ENCODE measurements at regions not wholly inside any gene's neighbourhood (a gene's known extent, or its start where the extent isn't known, plus 50 kb on each side); places are given as distances from the start of the nearest gene placed in this dataset.
A peak's percentile ranks its signal among the peaks of the same experiment; 100 is the strongest.

DNA sequence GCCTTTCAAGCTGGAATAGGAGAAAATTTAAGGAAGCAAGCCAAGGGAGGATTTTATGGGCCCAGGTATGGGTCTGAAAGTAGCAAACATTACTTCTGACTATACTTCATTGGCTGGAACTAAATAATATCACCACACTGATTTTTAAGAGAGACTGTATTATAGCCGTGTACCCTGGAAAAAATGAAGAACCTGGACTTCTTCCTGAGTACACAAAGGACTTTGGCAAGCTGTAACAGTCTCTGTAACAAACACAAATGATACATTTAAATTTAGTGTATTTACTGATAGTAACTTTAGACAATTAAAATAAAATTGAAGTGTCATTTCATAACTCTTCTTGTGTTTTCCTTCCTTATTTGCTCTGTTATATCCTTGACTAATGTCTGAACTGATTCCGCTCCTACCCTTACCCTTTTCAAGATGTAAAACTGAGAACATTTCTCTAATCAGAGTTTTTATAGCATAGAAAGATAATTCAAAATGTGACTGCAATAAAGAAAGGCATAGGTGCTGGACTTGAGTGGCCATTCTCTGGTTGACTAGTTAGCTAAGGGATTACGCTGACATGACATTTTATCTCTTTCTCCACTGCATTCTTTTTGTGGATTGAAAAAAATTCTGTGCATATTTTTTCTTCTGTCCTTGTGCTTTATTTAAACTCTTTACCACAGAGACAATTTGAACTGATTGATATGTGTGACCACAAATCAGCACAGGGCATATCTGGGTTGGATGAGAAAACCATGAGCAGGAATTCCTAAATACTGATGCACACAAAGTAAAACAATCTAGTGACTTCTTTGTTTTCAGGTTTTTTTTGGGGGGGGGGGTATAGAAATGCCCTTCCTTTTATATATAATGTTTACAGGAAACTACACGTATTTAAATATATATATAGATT is 349.7 kb downstream of the MDFIC start:
- DNase-seq (ENCODE audit: low spot score) = peak; percentile 14

DNA sequence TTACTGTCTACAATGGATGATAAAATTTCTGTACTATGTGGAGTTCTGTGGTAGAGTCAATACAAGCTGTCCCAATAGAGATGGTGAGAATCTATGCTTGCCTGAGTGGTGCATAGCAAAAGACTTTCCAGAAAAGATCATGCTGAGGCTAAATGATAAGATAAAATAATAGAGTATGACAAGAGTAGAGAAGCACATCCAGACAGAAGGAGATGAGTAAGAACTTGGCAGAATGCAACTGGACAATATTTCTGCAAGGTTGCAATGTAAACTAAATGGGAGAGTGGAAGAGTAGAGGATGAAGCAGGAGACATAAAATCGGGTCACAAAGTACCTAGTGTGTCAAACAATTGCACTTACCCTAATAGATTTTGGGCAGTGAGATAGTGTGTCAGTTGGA is 347.6 kb downstream of the MDFIC start:
- DNase-seq (ENCODE audit: low spot score) = no peak

DNA sequence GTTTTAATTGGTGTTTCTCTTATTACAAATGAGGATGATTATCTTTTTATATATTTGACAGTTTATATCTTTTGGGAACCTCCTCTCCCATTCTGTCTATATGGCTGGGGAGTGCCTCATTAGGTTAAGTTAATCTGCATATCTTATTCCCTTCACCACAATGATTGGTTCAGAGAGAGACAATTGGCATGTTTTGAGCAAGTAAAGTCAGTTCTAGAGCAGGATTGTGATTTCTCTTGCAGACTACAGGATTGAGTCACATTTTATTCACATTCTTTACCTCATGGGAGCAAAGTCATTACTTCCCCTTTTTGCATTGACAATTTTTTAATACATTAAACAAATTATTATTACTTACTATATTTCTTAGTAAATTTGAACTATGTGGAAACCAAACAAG is 345.6 kb downstream of the MDFIC start:
- no peak for DNase-seq (ENCODE audit: low spot score)

DNA sequence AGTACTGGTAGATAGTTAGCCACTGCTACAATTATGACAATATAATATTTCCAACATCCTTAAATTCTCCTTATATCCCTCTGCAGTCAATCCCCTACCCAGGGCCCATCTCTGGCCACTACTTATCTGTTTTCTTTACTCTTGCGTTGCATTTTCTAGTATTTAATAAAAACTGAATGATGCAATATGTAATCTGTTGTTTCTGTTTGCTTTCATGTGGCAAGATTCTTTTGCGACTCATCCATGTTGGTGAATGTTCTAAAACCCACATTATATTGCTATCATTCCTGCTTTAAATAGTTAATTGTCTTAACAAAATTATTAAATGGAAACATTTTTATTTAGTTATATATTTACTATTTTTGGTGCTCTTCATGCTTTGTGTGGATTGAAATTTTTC is 338.5 kb downstream of the MDFIC start:
- no peak for DNase-seq (ENCODE audit: low spot score)

DNA sequence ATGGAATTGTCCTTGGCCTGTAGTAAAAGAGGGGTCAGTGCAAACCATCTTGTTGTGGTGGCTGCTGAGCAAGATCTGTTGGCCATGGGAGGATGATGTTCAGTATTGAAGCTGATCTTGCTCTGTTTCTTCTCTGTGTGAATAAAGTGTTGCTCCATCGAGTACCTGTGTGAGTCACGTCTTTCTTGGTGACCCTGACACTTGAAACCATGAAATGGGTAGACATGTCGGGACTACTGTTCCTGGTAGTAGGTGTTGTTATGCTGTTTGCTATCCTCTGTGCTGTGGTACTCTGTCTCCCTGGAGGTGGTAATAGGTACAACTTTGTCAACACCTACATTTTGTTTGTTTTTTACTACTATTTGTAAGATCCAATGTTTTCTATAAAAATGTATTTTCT is 330.6 kb downstream of the MDFIC start:
- DNase-seq (ENCODE audit: low spot score) = no peak

DNA sequence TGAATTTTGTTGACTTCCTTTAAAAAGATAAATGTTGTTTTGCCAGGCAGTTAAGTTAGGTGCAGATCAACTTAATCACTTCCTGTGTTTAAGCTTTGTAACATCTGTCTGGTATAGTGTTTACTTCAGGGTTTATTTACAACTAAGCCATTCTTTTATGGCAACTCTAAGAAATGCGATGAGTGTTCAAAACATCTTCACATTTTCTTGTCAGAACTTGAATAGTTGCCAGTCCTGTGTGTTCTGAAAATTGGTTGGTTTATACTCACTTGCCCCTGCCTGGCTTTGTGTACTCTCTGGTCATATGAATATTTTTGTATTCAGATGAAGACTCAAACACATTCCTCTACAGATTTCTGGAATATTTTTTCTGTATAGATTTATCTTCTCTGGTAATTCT is 327.2 kb downstream of the MDFIC start:
- no peak for DNase-seq (ENCODE audit: low spot score)

DNA sequence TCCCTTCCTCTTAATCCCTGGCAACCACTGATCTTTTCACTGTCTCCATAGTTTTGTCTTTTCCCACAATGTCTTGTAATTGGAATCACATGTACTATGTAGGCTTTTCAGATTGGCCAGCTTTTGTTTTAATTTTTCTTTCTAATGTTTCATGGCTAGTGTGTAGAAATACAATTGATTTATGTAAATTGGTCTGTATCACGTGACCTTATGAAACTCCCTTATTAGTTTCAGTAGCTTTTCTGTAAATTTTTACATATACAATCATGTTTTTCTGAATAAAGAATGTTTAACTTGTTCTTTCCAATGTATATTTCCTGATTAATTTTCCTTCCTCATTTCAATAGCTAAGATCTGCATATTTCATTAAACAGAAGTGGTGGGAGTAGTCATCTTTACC is 319.3 kb downstream of the MDFIC start:
- DNase-seq (ENCODE audit: low spot score) = no peak

DNA sequence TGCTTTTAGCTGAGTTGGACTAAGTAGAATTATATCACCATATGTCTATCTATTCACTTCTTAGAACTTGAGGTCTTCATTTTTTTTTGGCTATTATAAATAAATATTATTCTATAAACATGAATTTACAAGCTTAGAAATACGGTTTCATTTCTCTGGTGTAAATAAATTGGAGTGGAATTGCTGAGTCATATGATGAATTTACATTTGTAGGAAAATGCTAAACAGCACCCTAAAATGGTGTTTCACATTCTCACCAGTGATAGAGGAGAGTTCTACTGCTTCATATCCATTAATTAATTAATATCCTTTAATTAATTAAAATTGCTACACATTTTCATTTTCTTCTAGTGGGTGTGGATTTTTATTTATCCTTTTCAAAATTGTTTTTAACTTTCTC is 318.3 kb downstream of the MDFIC start:
- DNase-seq (ENCODE audit: low spot score) = no peak

DNA sequence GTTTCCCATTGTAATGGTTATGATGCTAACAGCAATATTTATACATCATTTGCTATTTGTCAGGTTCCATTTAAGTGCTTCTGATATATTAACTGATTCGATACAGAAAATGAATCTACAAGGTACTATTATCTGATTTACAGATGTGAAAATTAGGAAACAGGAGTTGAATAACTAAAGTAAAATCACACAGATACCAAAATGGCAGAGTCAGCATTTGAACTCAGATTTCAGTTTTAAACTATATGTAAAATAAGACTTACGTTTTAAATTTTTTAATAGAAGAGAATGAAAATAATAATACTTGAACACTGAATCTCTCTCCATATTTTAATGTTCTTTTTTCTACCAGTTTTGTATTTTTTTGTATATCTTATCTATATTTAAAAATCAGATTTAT is 313.2 kb downstream of the MDFIC start:
- no peak for DNase-seq (ENCODE audit: low spot score)

DNA sequence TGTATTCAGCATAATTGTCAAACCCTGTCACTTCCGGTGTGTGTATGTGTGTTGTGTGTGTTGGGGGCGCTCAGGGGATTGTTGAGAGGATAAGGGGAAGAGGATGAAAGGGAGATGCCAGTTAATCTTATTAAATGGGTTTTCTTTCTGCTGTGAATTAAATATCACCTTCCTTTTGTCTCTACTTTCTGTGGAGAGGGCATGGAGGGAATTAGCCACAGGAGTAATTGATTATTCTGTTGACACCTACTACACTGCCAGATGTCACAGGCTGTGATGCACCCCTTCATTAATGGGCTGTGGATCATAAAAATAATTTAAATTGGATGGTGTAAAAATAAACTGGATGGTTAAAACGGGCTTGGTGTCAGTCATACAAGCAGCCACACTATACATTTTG is 311.9 kb downstream of the MDFIC start:
- DNase-seq (ENCODE audit: low spot score) = no peak

DNA sequence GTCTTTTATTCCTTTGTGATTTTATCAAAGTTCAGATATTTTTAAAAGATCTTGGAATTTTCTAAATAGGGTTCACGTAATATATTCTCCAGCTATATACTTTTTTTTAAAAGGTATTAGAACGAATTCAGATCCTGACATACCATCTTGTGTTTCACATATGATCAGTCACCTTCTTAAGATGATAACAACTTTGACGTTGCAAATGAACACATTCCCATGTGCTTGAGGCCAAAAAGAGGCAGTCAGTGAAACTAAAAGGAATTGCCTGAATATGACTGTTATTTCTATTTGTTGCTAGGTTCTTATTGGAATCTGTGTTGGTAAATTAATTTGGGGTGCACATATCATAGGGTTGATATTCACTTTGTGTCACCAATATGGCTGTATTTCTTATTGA is 310.1 kb downstream of the MDFIC start:
- no peak for DNase-seq (ENCODE audit: low spot score)

DNA sequence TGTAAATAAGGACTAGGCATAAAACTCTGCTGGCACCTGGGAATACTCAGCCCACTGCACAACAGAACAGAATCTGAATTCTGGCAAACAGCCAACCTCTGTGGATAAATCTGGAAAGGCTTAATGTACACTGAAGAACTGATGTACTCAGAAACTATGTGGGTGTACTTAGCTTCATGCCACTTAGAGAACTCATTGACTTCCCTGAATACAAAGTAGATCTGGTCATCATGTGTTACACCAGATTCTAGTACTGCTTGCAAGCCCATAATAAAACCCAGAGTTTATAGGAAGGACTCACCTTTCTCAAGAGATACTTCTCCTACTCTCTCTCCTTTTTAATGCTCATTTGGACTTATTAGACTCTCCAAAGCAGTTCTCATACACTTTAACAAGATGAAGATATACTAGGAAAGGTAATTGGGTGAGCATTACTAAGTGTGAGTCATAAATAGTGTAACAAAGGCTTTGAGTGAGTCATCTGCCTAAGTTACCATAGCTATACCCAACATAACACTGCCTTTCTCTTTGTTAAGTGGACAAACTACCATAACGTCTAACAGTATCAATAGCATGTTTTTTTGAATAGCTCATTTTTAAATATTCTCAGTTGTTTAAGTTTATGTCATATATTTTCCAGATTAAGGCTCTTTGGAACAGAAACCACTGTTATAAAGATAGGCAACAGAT is 309.1 kb downstream of the MDFIC start:
- DNase-seq (ENCODE audit: low spot score) = peak; percentile 70

DNA sequence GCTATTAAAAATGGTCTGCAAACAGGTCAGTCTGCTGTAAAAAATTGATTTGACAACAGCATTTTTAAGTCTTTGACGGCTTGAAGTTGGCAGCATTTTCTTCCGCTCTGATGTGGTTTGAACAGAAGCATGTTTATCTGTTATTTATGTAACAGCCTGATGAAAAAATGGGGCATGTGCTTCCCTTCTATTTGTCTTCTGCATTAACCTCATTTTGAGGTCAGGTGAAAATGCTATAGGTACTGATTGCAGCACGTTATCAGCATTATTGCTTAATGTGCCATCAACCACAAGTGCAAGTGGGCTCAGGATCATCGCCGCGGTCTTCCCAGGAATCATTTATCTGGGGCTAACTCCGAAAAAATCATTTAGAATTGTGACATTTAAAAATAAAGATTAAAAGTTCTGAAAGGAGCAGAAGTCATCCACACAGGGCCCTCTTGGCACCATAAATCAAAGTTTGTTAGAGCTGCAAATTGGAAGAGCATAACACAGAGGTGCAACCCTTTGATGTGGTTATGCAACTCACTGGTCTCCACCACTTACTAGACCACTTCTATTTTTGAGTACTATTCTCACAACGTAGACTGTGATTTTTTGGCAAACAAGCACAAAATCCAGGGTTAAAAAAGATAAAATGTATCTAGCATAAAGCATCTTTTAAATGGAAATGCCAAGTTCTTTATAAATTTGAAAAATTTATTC is 307.7 kb downstream of the MDFIC start:
- no peak for DNase-seq (ENCODE audit: low spot score)

DNA sequence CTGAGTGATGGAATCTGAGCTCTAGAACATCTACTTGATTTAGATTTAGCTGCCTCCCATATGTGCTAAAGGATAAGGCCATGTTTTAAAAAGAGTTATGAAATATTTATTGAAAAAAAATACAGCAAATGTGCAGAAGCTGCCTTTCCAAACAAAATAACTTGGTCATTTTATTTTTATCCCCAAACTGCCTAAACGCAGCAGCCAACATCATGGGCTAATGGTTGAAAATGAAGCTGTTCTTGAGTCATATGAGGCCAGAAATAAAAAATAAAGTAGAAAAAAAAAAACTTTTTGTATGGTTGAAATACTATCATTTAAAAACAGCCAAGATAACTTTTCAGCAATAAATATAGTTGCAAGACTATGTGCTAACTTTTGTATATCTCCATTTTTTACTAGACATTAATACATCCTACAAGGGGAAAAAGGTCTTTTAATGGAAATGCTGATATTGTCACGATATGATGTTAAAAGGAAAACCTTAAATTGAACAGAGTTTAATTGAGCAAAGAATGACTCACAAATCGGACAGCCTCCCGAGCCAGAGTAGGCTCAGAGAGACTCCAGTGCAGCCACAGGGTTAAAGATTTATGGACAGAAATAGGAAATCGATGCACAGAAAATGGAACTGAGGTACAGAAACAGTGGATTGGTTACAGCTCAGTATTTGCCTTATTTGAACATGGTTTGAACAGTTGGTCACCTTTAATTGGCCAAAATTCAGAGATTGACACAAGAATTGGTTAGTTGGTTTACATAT is 305.8 kb downstream of the MDFIC start:
- DNase-seq (ENCODE audit: low spot score) = no peak

DNA sequence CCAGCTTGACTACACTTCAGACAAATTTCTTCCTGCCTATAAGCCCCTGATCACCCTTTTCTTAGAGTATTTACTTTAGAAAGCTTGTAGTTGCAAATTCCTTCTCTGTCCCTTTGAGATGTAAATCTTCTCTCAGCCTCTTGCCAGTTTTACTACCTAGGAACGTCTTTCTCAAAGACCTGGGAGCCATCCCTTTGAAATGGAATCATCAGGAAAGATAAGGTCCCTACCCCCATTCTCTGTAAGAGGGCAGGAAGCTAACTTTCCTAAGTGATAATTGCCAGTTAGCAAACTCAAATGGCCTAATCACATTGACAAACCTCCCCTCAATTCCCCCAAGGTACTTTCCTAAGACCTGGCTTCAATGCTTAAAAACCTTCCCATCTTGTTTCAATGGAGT is 304.5 kb downstream of the MDFIC start:
- no peak for DNase-seq (ENCODE audit: low spot score)

DNA sequence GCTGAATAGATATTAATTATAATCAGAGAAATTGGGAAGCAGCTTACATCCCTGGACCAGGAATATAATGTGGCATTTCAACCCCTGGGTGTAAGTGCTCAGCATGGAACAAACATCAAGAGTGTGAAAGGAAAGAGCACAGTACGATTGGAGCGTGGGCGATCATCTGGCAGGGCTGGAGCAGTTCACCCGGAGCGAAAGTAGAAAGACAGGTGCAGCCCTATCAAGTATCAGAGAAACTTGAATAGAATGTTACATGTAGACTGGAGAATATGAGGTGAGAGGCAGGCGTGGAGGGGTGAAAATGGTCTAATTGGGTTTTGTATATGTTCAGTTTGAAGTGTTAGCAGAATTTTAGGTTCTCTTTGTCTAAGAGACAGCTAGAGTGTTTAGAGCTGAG is 303.0 kb downstream of the MDFIC start:
- DNase-seq (ENCODE audit: low spot score) = no peak

DNA sequence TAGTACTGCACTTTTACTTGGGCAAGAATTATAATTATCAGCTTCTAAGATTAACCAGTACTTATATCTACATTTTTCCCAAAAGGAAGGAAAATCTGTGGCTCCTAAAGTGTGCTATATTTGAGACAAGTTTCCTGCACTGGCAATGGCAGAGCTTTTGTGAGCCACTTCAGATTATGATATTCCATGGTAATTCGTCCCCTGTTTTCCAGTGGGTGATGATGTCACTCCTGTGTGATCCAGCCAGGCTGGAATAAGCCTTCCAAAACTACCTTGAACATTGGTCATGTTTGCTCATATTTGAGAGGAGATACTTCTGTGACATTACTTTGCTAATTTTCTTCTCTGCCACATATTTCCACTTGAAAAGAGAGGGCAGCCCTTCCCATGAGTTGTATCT is 302.1 kb downstream of the MDFIC start:
- DNase-seq (ENCODE audit: low spot score) = no peak

DNA sequence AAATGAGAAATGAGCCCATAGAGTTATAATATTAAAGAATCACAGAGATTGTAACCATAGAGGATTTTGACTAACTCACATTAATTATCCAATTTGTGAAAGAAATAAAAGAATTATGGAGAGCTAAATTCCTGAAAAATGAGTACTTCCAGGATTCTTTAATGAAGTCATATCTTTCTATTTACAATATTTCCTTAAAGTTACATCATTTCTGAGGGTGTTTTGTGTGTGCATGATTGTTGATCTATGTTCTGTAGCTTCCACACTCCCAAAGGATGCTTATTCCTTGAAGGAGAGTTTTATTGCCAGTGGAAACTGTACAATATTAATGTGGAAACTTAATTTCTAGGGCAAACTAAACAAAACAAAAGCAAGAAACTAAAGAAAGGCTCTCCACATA is 299.6 kb downstream of the MDFIC start:
- peak; percentile 15 for DNase-seq (ENCODE audit: low spot score)

DNA sequence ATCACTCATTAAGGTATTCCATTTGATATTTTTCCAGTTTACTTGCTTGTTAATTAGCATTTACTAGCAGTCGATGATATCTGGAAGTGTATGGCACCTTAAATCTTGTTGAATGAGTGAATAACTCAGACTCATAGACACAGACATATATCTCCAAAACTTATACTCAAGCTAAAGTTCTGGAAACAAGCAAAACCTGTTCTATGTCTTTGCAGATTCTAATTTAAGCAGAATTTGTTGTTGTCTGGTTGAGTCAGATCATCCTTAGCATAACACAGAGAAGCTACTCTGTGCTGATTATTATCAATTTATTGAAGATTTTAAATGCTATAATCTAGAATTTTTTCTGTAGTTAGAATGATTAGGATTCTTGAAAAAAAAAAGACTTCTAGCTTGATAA is 296.2 kb downstream of the MDFIC start:
- no peak for DNase-seq (ENCODE audit: low spot score)

DNA sequence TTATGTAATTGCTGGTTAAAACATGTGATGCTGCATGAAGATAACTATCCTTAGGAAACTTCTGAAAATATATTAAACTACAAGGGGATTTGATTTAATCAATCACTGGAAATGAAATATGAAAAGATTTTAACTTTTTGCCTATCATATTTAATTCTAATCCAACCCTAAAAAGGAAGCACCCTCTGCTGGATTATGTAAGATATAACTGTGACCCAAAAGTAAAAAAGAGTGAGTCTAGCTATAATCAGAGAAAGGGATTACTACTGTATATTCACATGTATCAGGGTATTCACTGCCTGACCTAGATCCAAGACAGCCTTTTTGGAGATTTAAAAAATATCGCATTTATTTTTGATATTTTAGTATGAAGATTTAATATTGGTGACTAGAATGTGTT is 295.5 kb downstream of the MDFIC start:
- DNase-seq (ENCODE audit: low spot score) = no peak

DNA sequence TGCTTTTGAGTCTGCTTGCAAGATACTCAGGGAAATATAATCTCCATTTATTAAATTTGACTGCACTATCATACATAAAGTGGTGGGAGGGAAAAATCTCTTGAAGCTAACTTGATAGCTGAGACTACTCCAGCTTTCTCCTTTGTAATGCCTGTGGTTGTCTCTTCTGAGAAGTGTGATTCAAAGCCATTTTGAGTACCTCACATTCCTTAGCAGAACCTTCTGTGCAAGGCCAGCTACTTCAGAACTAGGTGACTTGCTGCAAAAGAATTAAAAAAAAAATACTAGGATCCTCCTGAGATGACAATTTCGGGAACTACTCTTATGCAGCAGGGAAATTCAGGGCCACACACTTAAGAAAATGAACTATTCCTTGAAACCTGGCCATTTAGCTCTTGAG is 294.8 kb downstream of the MDFIC start:
- DNase-seq (ENCODE audit: low spot score) = peak; percentile 9

DNA sequence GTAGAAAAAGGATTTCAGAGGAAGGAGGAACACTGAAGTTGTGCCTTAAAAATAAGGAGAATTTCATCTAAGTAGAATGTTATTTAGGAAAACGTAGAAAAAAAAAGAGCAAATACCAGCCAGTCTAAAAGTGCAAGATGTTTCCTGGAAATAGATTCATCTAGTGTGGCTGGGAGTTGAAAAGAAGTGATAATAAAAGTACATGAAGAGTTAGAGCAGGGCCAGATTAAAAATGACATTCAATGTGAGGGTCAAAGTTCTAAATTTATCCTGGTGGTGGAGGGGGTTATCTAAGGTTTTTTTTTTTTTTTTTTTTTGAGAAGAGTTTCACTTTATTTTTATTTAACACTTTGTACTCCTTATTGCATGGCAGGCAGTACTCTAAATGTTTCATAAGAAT is 289.3 kb downstream of the MDFIC start:
- DNase-seq (ENCODE audit: low spot score) = no peak
